ENCODE measurements at regions not wholly inside any gene's neighbourhood (a gene's known extent, or its start where the extent isn't known, plus 50 kb on each side); places are given as distances from the start of the nearest gene placed in this dataset.

DNA sequence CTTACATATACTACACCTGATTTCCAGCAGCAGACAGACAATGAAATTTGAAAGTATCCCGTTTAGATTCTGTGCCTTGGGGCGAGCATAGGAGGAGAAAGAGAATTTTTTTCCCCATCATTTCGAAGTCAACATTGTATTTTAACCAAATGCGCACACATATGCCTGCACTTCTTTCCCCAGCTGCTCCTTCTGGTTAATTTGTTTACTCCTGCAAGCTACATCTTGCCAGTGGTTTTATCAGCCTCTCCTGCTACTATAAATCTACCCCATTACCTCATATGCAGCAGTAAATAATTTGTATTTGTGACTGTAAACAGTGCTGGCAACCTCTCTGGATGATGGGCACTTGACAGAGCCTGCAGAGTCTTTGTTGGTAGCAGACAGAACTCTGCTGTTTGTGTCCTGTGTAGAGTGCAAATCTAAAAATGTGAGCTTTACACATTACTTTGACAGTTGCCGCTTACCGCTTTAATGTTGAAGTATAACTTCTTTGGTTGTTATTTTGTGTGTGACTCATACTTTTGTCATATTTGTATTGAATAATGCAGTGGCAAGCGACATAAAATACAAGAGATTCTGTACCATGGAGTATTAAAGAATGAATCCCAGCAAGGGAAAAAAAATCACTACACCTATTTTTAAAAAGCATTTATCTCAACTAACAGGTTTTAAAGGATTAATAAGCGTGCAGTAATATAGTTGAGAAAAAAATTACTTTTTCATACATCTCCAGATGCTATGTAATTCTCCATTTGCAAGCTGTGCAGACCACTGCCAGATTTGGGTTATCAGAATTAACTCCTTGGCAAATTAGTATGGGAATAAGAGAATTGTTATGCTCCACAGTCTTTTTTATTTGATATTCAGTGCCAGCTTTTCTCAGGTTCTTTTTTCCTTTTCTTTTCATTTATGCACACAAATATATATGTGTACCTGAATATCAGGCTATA is 536.8 kb downstream of the XIRP2 start:
- DNase-seq (ENCODE audit: low spot score): no peak

DNA sequence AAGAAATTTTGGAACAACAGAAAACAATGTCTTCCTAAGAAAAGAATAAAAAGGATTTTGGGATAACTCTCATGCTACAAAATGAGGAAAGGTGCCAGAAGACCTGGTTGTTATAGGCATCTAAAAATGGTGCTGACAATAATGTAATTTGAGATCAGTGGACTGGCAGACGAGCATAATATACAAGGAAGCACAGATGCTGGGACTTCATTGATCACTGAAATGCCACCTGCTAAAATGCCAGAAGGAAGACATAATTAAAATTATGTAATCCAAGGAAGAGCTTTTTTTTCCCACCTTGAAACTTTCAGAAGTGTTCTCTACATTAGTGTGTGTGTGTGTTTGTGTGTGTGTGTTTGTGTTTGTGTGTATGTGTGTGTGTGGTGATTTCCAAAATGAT is 535.9 kb downstream of the XIRP2 start:
- no peak for DNase-seq (ENCODE audit: low spot score)

DNA sequence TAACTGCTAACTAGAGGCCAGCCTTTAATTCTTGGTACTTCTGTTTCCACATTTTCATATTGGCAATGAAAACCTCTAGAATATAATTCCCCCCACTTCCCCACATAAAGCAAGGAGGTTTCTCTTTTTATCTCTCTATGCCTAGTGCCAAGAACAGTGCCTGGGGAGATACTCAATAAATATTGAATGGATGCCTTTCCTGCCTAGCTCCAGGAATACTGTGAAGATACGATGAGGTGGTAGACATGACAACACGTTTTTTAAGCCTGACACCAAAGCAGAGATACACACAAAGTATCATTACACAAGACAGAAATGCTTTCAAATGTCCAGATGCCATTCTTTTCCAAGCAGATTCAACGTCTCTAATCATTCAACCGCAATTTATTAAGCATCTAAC is 535.5 kb downstream of the XIRP2 start:
- no peak for DNase-seq (ENCODE audit: low spot score)

DNA sequence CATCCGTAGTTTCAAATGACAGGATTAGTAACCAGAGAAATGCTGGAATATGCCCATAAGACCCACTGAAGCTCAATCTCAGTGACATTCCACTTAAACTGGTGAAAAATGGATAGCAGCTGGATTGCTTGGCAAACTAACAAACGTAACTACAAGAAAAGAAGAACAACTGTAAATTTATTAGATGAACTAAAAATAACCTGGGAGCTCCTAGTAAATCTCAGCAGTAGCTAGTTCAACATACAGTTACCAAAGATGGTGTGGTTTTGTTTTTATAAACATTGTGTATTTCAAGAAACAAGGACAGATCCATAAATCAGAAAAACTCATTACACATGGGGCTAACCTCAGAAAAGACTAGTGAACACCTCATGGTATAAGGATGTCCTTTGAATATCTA is 531.9 kb downstream of the XIRP2 start:
- no peak for DNase-seq (ENCODE audit: low spot score)

DNA sequence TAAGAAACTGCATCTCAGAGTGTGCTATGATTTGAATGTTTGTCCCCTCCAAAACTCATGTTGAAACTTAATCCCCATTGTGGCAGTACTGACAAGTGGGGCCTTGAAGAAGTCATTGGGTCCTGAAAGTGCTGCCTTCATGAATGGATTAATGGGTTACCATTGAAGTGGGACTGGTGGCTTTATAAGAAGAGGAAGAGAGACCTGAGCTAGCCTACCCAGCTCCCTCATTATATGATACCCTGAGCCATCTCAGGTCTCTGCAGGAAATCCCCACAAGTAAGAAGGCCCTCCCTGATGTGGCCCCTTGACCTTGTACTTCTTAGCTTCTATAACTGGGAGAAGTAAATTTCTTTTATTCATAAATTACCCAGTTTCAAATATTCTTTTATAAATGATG is 526.8 kb downstream of the XIRP2 start:
- no peak for DNase-seq (ENCODE audit: low spot score)

DNA sequence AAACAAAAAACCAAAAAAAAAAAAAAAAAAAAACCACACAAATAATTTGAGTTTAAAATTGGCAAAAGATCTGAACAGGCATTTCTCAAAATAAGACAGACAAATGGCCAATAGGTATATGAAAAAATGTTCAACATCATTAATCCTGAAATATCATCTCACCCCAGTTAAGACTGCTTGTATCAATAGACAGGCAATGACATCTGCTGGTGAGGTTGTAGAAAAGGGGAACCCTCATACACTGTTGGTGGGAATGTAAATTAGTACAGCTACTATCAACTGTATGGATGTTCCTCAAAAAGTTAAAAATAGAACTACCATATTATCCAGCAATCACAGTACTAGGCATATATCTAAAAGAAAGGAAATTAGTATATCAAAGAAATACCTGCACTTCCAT is 523.1 kb downstream of the XIRP2 start:
- no peak for DNase-seq (ENCODE audit: low spot score)

DNA sequence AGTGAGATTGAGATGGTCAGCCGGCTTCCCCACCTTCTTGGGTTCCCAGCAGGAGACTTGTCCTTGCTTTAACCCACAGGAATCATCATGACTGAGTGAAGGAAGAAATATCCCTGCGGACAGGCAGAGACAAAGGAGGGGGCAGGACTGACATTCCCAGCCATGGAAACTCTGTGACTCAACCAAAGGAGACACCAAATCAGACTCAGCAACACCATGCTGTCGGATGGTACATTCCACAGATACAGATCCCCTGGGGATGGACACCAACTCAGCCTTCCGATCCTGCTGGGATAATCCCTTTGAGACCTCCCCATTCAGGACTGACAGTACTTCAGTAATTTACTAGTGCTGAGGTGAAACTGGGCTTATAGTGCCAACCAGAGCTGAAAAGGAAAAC is 518.3 kb downstream of the XIRP2 start:
- peak; percentile 17 for DNase-seq (ENCODE audit: low spot score)

DNA sequence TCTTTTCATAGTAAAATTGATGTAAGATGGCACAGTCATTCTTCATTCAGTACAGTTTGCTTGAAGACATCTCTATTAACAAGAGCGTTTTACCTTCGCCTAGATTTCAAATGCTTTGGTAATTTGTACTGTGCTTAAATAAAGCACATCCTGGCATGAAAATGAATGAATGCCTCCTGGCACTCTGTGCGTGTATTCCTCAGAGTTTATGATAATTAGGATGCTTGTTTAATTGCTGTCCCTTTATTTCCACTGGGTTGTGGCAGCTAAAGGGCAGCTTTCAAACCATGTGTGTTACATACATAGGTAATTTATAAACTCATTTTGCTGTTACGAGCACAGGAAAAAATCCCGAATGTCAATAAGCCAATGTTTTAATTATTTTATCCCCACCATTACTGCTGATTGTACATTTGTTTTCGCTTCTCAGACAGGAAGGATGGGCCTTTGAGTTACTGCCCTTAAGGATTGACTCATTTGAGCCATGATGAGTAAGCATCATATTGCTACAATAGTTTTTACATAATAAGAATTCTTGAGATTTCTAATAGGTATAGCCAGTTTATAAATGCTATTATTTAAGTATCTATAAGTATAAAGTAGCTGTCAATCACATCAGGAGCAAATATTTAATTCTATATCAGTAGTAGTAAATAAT is 516.5 kb downstream of the XIRP2 start:
- DNase-seq (ENCODE audit: low spot score): peak; percentile 14

DNA sequence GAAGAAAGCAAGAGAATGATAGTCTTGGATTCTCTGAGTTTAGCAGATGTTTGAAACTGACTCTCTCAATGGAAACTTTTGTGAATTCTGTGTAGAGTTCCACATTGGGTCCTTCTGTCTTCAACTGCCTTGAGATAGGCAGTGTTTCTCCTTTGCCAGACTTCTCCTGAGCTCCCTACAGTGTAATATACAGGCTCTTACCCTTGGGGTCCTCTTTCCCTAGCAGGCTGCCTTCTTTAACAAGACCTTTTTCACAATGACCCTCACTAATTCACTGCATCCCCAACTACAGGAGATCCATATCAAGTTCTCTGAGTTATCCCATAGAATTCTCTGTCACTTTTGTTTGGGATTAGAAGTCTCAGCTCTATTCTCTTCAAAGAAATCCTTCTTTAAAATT is 513.0 kb downstream of the XIRP2 start:
- no peak for DNase-seq (ENCODE audit: low spot score)

DNA sequence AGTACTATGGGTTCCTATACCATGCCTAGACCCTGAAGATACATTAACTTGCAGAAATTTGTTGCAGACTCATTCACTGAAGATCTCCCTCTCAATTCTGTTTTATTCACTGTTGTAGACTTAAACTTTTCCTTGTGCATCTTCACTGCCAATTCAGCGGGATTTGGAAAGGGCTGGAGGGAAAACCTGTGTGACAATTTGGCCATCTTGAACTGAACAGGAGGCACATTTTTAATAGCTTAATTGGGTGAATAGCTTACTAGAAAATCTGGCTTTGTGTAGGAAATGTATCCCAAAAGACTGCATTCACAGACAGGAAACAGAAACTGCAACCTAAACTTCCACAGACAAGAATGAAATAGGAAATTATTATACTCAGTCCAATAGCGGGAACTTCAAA is 512.3 kb downstream of the XIRP2 start:
- no peak for DNase-seq (ENCODE audit: low spot score)

DNA sequence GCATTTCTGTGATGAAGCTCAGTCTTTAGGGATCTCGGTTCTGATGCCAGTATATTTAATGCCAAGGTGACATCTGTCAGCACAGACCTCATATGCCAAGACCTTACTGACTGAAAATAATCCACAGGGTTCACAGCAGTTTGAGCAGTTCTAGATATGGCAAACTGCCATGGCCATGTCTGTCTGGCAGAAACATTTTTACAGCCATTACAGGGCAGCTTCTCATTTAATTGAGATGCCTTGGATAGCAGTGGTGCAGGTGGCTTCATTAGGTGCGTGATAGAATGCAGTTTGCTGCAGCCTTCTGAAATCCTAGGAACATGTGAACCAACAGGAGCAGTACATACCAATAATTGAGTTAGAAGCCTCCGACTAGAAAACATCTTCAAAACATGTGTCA is 510.6 kb downstream of the XIRP2 start:
- DNase-seq (ENCODE audit: low spot score): no peak

DNA sequence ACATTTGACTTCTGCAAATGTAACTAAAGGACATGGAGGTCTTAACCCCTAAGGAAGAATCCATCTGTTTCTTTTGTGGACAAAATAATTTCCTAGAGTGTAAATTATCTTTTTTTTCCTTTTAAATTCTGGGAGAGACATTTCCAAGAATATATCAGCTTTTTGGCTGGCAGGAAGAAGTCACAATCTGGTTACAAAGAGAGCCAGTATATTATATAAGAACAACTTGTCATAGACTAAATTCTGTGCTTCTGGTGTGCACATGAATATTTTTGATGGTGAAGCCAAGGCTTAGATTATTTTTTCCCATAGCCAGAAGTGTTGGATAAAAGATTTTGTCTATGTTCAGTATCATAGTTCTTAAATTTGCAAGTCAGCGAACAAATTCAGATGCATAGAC is 500.6 kb downstream of the XIRP2 start:
- DNase-seq (ENCODE audit: low spot score): no peak

DNA sequence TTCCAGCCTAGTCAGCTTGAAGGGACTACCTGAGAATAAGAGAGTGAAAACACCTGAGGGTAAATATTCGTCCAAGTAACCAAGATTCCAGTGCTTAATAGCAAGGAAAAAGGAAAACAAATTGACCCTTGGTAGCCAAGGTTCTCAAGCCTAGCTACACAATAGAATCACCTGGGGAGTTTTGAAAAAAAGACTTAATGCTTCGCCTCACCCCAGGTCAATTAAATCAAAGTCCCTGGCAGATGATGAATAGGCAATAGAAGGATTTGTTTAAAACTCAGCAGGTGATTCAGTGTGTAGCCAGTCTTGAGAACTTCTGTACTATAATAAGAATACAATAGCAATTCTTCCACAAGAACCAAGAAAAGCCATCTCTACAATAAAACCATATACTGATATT is 500.2 kb downstream of the XIRP2 start:
- DNase-seq (ENCODE audit: low spot score): no peak

DNA sequence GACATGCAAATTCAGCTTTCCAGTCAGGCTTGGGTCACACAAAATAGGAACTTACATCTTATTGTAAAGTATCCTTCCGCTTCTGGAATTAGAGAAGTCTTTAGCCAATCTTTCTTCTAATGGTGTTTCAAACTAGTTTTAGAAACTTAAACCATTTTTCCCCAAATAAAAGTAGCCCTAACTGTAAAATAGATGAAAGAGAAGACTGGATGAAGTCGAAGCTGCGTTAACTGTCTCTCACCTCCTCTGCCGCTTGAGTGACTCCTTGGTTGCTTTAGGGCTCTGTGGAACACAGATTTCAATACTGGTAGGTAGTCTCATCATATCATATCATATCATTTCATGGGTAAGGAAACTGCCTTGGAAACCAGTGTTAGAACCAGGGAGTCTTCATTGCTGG is 498.4 kb downstream of the XIRP2 start:
- DNase-seq (ENCODE audit: low spot score): no peak

DNA sequence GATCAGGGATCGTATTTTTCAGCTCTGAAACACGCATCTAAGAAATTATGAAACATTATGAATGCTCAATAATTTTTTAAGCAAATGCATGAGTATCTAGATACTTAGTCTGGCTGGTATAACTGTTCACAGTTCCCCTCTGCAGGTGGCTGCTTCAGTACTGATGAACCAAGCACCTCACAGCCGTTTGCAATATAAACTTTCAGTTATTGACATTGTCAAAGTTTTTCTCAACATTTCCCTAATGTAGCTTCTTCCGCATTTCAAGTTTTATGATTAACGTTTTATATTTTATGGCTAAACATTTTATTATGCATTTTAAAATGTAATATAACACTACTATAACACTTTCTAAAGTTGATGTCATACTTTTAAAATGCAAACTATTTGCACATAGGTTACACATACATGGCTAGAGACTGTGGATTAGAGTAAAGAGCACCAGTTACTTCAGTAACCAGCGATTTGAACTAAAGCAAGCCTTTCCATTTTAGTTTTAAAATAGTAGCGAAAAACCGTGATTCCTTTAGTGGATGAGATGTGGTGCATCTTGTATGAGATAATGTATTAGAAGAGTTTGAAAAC is 495.4 kb downstream of the XIRP2 start:
- no peak for DNase-seq (ENCODE audit: low spot score)

DNA sequence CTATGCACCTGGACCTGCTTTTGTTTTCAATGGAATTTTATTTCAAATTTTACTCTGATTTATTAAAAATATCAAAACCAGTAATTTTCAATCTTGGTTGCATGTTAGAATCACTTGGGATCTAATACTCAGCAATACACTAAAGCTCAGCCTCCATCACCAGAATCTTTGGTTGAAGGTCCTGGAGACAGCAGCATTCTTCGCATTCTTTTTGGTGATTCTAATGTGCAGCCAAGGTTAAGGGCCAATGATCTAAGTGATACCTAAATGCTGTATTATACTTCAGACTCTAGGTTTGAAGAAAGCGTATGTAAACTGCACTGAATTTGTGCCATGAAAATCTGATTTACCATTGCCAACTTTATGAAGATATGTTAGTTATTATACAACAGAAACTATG is 493.1 kb downstream of the XIRP2 start:
- DNase-seq (ENCODE audit: low spot score): peak; percentile 6

DNA sequence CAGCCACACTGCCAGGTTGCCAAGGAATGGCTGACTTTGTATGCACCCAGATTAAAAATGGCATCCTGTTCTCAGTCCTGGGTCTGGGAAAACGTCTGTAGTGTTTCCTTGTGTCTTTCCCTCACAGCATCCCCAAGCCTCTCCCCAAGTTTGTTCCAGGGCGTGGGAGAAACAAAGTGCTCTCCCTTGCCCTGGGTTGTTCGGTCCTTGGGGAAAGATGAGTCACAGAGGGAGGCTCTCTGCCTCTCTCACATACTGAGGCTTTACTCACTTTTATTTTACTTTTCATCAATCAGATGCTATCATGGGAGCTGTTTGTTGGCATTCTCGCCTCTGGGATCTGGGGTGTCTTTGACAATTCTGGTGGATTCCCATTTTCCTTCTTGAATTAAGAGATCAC is 492.3 kb downstream of the XIRP2 start:
- no peak for DNase-seq (ENCODE audit: low spot score)

DNA sequence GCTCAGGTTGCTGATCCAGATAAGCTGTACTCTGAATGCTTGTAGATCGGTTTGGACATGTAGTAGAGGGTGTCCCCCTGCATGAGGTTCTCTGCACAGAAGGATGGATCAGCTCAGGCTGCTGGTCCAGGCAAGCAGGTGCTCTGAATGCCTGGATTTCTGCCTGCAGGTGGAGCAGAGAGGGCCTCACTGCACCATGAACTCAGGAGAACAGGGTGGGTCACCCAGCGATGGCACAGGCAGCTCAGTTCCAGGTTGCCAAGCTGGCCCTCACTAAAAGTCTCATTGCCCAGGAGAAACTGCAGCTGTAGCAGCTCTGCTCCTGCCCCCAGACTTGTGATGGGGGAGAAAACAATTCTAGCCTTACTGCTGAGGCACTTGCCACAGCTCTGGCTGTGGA is 491.8 kb downstream of the XIRP2 start:
- no peak for DNase-seq (ENCODE audit: low spot score)

DNA sequence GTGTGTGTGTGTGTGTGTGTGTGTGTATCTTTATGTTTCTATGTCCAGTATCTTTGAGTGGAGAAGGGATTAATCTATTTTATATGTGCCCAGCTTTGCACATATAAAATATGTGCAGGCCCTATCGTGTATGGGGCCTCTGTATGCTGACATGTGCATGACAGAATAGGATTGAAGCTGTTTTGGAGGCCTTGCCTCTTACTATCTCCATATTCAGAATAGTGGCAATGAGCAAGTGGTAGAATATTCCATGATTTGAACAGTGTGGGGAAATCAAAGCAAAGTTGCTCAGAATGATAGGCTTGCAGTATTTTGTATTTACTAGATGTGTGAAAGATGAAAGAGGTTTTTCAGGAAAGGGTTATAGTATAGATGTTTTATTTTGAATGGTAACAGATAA is 480.8 kb downstream of the XIRP2 start:
- DNase-seq (ENCODE audit: low spot score): no peak

DNA sequence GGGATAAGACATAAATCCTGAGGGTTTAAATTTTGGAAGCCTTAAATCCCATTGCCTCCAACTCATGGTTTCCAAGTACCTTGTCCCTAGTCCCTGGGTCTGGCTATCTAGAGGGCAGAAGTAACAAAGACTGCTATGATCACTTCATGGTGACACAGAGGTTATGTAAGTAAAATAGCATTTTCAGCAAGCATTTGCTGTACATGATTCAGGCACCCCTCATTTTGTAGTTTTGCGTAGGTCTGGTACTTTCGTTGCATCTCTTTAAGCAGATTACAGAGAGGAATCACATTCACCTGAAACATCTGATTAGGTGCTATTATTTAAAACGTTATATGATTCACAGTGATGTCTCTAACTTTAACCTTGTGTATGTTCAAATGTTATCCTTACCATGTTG is 480.1 kb downstream of the XIRP2 start:
- DNase-seq (ENCODE audit: low spot score): no peak

DNA sequence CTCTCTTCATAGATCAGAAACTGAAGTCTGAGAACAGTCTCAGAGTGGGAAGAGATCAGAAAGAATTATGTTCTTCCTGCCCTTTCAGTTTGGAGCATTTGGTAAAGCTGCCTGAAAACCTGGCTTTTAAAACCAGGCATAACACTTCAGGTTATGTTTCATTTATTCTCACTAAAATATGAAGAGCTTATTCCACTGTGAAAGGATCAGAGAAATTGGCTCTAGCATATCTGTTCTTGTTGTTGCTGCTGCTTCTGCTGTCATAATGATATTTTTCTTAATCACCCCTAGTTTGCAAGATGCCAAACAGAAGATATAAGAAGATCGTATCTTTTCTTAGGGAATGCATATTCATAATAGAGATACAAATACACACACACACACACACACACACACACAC is 476.9 kb downstream of the XIRP2 start:
- DNase-seq (ENCODE audit: low spot score): no peak

DNA sequence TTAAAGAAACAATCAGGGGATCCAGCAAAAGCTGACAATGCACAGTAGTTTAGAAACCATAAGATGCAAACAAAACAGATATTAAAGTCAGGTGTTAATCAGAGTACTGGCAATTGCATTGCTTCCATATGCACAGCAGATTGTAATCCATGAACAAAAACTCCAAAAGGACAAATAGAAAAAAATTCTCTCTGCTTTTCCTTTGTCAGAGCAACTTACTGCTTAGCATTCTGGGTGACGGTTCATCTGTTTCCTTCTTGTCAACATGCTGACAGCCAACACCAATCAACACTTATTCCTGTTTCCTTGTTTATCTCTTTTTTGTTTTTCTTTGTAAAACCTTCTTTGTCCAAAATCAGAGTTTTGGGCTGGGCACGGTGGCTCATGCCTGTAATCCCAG is 473.1 kb downstream of the XIRP2 start:
- no peak for DNase-seq (ENCODE audit: low spot score)

DNA sequence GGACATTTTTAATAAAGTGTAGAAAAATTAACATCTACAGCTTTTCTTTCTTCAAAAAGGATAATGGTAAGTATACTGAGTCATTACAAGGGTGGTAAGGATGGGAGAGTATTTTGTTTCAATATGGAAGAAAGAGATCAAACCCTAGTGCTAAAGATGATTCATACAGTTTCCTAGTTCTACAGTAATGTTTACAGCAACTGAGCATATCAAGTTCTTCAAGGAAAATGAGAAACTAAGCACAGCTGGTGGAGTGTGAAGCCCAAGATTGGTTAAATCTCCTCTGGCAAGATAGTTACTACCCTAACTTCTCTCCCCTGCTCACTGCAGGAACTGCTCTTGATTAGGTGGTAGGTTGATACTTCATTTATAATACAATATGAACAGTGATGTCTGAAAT is 467.5 kb downstream of the XIRP2 start:
- DNase-seq (ENCODE audit: low spot score): no peak
